ENCODE measurements at regions not wholly inside any gene's neighbourhood (a gene's known extent, or its start where the extent isn't known, plus 50 kb on each side); places are given as distances from the start of the nearest gene placed in this dataset.

GRCh38 chr14:84125676-84126075, 1404.3 kb upstream of the FLRT2 start:
- H4K91ac ChIP-seq (ENCODE audit: low read depth, low read length): no peak overlapping the region
- H2AK5ac ChIP-seq (ENCODE audit: low read length): no peak overlapping the region
- H2BK5ac ChIP-seq (ENCODE audit: low read depth, low read length, poor library complexity): no peak overlapping the region
- WGBS (ENCODE audit: extremely low coverage, insufficient coverage, insufficient read length): no CpG with 5 or more reads among the region's 4 CpGs
- no peak overlapping the region for H4K12ac ChIP-seq (ENCODE audit: low read depth, low read length)
- no peak overlapping the region for H3K23ac ChIP-seq (ENCODE audit: low read length)
- no peak overlapping the region for H2BK120ac ChIP-seq (ENCODE audit: insufficient read depth, low read length, poor library complexity)
- no peaks in the 10 kb centered on the region for H3K36me3 ChIP-seq (ENCODE audit: control insufficient read depth in 1 of 2, insufficient read depth in 2 of 2, low read length in 2 of 2)
- H3K9ac ChIP-seq (ENCODE audit: low read length): no peak overlapping the region
- H3K4ac ChIP-seq (ENCODE audit: low read depth, low read length): no peak overlapping the region
- no peaks in the 10 kb centered on the region for H3K79me1 ChIP-seq (ENCODE audit: low read length)
- no peak for DNase-seq
- no peak overlapping the region for H4K8ac ChIP-seq (ENCODE audit: low read depth, low read length)
- no peak overlapping the region for H2BK12ac ChIP-seq (ENCODE audit: low read length)
- no peak overlapping the region for H3K4me2 ChIP-seq (ENCODE audit: low read length)
- no peak overlapping the region for H3K27ac ChIP-seq (ENCODE audit: low read depth, low read length)
- H3K4me3 ChIP-seq (ENCODE audit: low read depth, low read length): no peak overlapping the region
- no peak overlapping the region for H2AFZ ChIP-seq (ENCODE audit: insufficient read depth, low read length, poor library complexity)
- H3K27me3 ChIP-seq (ENCODE audit: insufficient read depth, low read length): no peaks in the 10 kb centered on the region
- H3K79me2 ChIP-seq (ENCODE audit: control insufficient read depth, insufficient read depth, low read length, poor library complexity): no peaks in the 10 kb centered on the region
- no peaks in the 10 kb centered on the region for H3K9me3 ChIP-seq (ENCODE audit: insufficient read depth, low read depth, low read length)
- H3K18ac ChIP-seq (ENCODE audit: low read length): no peak overlapping the region
- H3K4me1 ChIP-seq (ENCODE audit: control insufficient read depth in 1 of 2, insufficient read depth in 2 of 2, low read length in 2 of 2): no peaks in the 10 kb centered on the region
- no peak overlapping the region for H3K14ac ChIP-seq (ENCODE audit: low read length)

- H3K23ac ChIP-seq (ENCODE audit: low read length): no peak overlapping the region
- H3K14ac ChIP-seq (ENCODE audit: low read length): no peak overlapping the region
- H2BK12ac ChIP-seq (ENCODE audit: low read length): no peak overlapping the region
- no peak overlapping the region for H4K8ac ChIP-seq (ENCODE audit: low read depth, low read length)
- H3K9me3 ChIP-seq (ENCODE audit: insufficient read depth, low read depth, low read length): no peaks in the 10 kb centered on the region
- no peaks in the 10 kb centered on the region for H3K36me3 ChIP-seq (ENCODE audit: control insufficient read depth in 1 of 2, insufficient read depth in 2 of 2, low read length in 2 of 2)
- no peak overlapping the region for H2BK5ac ChIP-seq (ENCODE audit: low read depth, low read length, poor library complexity)
- no CpG with 5 or more reads among the region's 3 CpGs for WGBS (ENCODE audit: extremely low coverage, insufficient coverage, insufficient read length)
- no peaks in the 10 kb centered on the region for H3K79me1 ChIP-seq (ENCODE audit: low read length)
- no peak overlapping the region for H3K4ac ChIP-seq (ENCODE audit: low read depth, low read length)
- H2AFZ ChIP-seq (ENCODE audit: insufficient read depth, low read length, poor library complexity): no peak overlapping the region
- no peaks in the 10 kb centered on the region for H3K79me2 ChIP-seq (ENCODE audit: control insufficient read depth, insufficient read depth, low read length, poor library complexity)
- no peak overlapping the region for H2BK120ac ChIP-seq (ENCODE audit: insufficient read depth, low read length, poor library complexity)
- H3K4me2 ChIP-seq (ENCODE audit: low read length): no peak overlapping the region
- no peak overlapping the region for H3K9ac ChIP-seq (ENCODE audit: low read length)
- H4K12ac ChIP-seq (ENCODE audit: low read depth, low read length): no peak overlapping the region
- no peak overlapping the region for H3K4me3 ChIP-seq (ENCODE audit: low read depth, low read length)
- no peaks in the 10 kb centered on the region for H3K27me3 ChIP-seq (ENCODE audit: insufficient read depth, low read length)
- H3K4me1 ChIP-seq (ENCODE audit: control insufficient read depth in 1 of 2, insufficient read depth in 2 of 2, low read length in 2 of 2): no peaks in the 10 kb centered on the region
- no peak overlapping the region for H2AK5ac ChIP-seq (ENCODE audit: low read length)
- H4K91ac ChIP-seq (ENCODE audit: low read depth, low read length): no peak overlapping the region
- no peak overlapping the region for H3K18ac ChIP-seq (ENCODE audit: low read length)
- no peak overlapping the region for H3K27ac ChIP-seq (ENCODE audit: low read depth, low read length)
- no peak for DNase-seq
These were observed 1402.4 kb upstream of the FLRT2 start for GRCh38 chr14:84127495-84127894.

GRCh38 chr14:84128050-84128449, 1401.9 kb upstream of the FLRT2 start:
- no peak overlapping the region for H2AK5ac ChIP-seq (ENCODE audit: low read length)
- no peak overlapping the region for H2BK12ac ChIP-seq (ENCODE audit: low read length)
- no peak overlapping the region for H3K18ac ChIP-seq (ENCODE audit: low read length)
- no peak overlapping the region for H3K4ac ChIP-seq (ENCODE audit: low read depth, low read length)
- H3K79me2 ChIP-seq (ENCODE audit: control insufficient read depth, insufficient read depth, low read length, poor library complexity): no peaks in the 10 kb centered on the region
- no peak overlapping the region for H2BK120ac ChIP-seq (ENCODE audit: insufficient read depth, low read length, poor library complexity)
- no peak overlapping the region for H2BK5ac ChIP-seq (ENCODE audit: low read depth, low read length, poor library complexity)
- H3K27ac ChIP-seq (ENCODE audit: low read depth, low read length): no peak overlapping the region
- no peaks in the 10 kb centered on the region for H3K79me1 ChIP-seq (ENCODE audit: low read length)
- no peaks in the 10 kb centered on the region for H3K9me3 ChIP-seq (ENCODE audit: insufficient read depth, low read depth, low read length)
- no peak overlapping the region for H3K4me2 ChIP-seq (ENCODE audit: low read length)
- no peak overlapping the region for H3K4me3 ChIP-seq (ENCODE audit: low read depth, low read length)
- H3K23ac ChIP-seq (ENCODE audit: low read length): no peak overlapping the region
- no peak overlapping the region for H4K8ac ChIP-seq (ENCODE audit: low read depth, low read length)
- no peak overlapping the region for H4K12ac ChIP-seq (ENCODE audit: low read depth, low read length)
- WGBS (ENCODE audit: extremely low coverage, insufficient coverage, insufficient read length): no CpG with 5 or more reads among the region's 3 CpGs
- H3K27me3 ChIP-seq (ENCODE audit: insufficient read depth, low read length): no peaks in the 10 kb centered on the region
- no peak overlapping the region for H3K9ac ChIP-seq (ENCODE audit: low read length)
- no peaks in the 10 kb centered on the region for H3K4me1 ChIP-seq (ENCODE audit: control insufficient read depth in 1 of 2, insufficient read depth in 2 of 2, low read length in 2 of 2)
- H4K91ac ChIP-seq (ENCODE audit: low read depth, low read length): no peak overlapping the region
- H3K14ac ChIP-seq (ENCODE audit: low read length): no peak overlapping the region
- H2AFZ ChIP-seq (ENCODE audit: insufficient read depth, low read length, poor library complexity): no peak overlapping the region
- DNase-seq: no peak
- no peaks in the 10 kb centered on the region for H3K36me3 ChIP-seq (ENCODE audit: control insufficient read depth in 1 of 2, insufficient read depth in 2 of 2, low read length in 2 of 2)

GRCh38 chr14:84129007-84129406, 1400.9 kb upstream of the FLRT2 start:
- no CpG with 5 or more reads among the region's 5 CpGs for whole genome bisulfite sequencing (ENCODE audit: extremely low coverage, insufficient coverage, insufficient read length)
- H2BK12ac ChIP-seq (ENCODE audit: low read length): no peak overlapping the region
- DNase-seq: no peak
- no peaks in the 10 kb centered on the region for H3K79me2 ChIP-seq (ENCODE audit: control insufficient read depth, insufficient read depth, low read length, poor library complexity)
- no peak overlapping the region for H3K23ac ChIP-seq (ENCODE audit: low read length)
- no peaks in the 10 kb centered on the region for H3K36me3 ChIP-seq (ENCODE audit: control insufficient read depth in 1 of 2, insufficient read depth in 2 of 2, low read length in 2 of 2)
- no peak overlapping the region for H2AK5ac ChIP-seq (ENCODE audit: low read length)
- no peak overlapping the region for H3K4me3 ChIP-seq (ENCODE audit: low read depth, low read length)
- H4K91ac ChIP-seq (ENCODE audit: low read depth, low read length): no peak overlapping the region
- H3K14ac ChIP-seq (ENCODE audit: low read length): no peak overlapping the region
- no peak overlapping the region for H3K27ac ChIP-seq (ENCODE audit: low read depth, low read length)
- H2BK5ac ChIP-seq (ENCODE audit: low read depth, low read length, poor library complexity): no peak overlapping the region
- no peaks in the 10 kb centered on the region for H3K9me3 ChIP-seq (ENCODE audit: insufficient read depth, low read depth, low read length)
- H3K4me2 ChIP-seq (ENCODE audit: low read length): no peak overlapping the region
- H3K4ac ChIP-seq (ENCODE audit: low read depth, low read length): no peak overlapping the region
- H4K8ac ChIP-seq (ENCODE audit: low read depth, low read length): no peak overlapping the region
- H3K18ac ChIP-seq (ENCODE audit: low read length): no peak overlapping the region
- H2BK120ac ChIP-seq (ENCODE audit: insufficient read depth, low read length, poor library complexity): no peak overlapping the region
- H3K9ac ChIP-seq (ENCODE audit: low read length): no peak overlapping the region
- no peak overlapping the region for H4K12ac ChIP-seq (ENCODE audit: low read depth, low read length)
- no peaks in the 10 kb centered on the region for H3K79me1 ChIP-seq (ENCODE audit: low read length)
- no peaks in the 10 kb centered on the region for H3K27me3 ChIP-seq (ENCODE audit: insufficient read depth, low read length)
- no peaks in the 10 kb centered on the region for H3K4me1 ChIP-seq (ENCODE audit: control insufficient read depth in 1 of 2, insufficient read depth in 2 of 2, low read length in 2 of 2)
- no peak overlapping the region for H2AFZ ChIP-seq (ENCODE audit: insufficient read depth, low read length, poor library complexity)
